ENCODE measurements at regions not wholly inside any gene's neighbourhood (a gene's known extent, or its start where the extent isn't known, plus 50 kb on each side); places are given as distances from the start of the nearest gene placed in this dataset.

DNA sequence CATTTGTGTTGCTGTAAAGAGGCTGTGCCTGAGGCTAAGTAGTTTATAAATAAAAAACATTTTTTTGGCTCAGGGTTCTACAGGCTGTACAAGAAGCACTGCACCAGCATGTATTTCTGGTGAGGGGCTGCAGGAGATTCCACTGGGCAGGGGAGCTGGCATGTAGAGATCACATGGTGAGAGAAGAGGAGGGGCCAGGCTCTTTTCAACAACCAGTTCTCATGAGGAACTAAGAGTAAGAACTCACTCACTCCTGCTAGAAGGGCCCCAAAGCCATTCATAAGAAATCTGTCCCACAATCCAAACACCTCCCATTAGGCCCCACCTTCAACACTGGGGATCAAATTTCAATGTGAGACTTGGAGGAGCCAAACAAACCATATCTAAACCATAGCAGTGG is 214.9 kb upstream of the LMCD1 start:
- Histone ChIP-seq H4K8ac (ENCODE audit: low read depth in 2 of 2, low read length in 2 of 2) (no peak overlapping the region), H3K9me1 (ENCODE audit: insufficient read depth, low read length) (no peaks in the 10 kb centered on the region), H3K4ac (ENCODE audit: low read depth, low read length) (no peak overlapping the region), H2AK5ac (ENCODE audit: low read depth, low read length) (no peak overlapping the region), H2BK20ac (ENCODE audit: low read depth, low read length) (no peak overlapping the region), H3K9me3 (ENCODE audit: control insufficient read depth, insufficient read depth, low read length) (no peaks in the 10 kb centered on the region), H3K23ac (ENCODE audit: low read depth, low read length) (no peak overlapping the region), H4K20me1 (ENCODE audit: insufficient read depth, low read length) (no peaks in the 10 kb centered on the region), H2BK120ac (ENCODE audit: low read depth, low read length) (no peak overlapping the region), H3K79me1 (ENCODE audit: low read depth in 1 of 2, low read length in 2 of 2) (no peaks in the 10 kb centered on the region), H3K9ac (ENCODE audit: low read depth, low read length) (no peak overlapping the region), H3K27ac (ENCODE audit: insufficient read depth, low read length) (no peak overlapping the region), H3K4me2 (ENCODE audit: low read depth, low read length) (no peak overlapping the region), H3K18ac (ENCODE audit: low read depth, low read length) (no peak overlapping the region), H3K14ac (replicated peaks; ENCODE audit: low read depth, low read length) (no peak overlapping the region), H2BK5ac (ENCODE audit: low read depth, low read length, poor library complexity, severe bottlenecking) (no peak overlapping the region), H4K5ac (ENCODE audit: low read depth, low read length) (no peak overlapping the region), H3K4me1 (ENCODE audit: control insufficient read depth, insufficient read depth, low read length) (no peaks in the 10 kb centered on the region), H3K4me3 (ENCODE audit: insufficient read depth, low read depth, low read length) (no peak overlapping the region), H3K27me3 (ENCODE audit: control insufficient read depth, insufficient read depth, low read length) (no peaks in the 10 kb centered on the region), H2AFZ (replicated peaks; ENCODE audit: low read length, poor library complexity) (no peak overlapping the region), H3K36me3 (ENCODE audit: control insufficient read depth, insufficient read depth, low read length) (no peaks in the 10 kb centered on the region), H2BK15ac (ENCODE audit: low read depth, low read length) (no peak overlapping the region), H4K91ac (ENCODE audit: insufficient read depth, low read depth, low read length) (no peak overlapping the region), H3K56ac (ENCODE audit: extremely low read depth, insufficient read depth, low read length) (no peak overlapping the region), H2AK9ac (replicated peaks; ENCODE audit: low read depth, low read length, poor library complexity) (no peak overlapping the region)
- TF ChIP-seq, protein P1, sequence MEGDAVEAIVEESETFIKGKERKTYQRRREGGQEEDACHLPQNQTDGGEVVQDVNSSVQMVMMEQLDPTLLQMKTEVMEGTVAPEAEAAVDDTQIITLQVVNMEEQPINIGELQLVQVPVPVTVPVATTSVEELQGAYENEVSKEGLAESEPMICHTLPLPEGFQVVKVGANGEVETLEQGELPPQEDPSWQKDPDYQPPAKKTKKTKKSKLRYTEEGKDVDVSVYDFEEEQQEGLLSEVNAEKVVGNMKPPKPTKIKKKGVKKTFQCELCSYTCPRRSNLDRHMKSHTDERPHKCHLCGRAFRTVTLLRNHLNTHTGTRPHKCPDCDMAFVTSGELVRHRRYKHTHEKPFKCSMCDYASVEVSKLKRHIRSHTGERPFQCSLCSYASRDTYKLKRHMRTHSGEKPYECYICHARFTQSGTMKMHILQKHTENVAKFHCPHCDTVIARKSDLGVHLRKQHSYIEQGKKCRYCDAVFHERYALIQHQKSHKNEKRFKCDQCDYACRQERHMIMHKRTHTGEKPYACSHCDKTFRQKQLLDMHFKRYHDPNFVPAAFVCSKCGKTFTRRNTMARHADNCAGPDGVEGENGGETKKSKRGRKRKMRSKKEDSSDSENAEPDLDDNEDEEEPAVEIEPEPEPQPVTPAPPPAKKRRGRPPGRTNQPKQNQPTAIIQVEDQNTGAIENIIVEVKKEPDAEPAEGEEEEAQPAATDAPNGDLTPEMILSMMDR (conservative IDR thresholded peaks at IDR 0.05; ENCODE audit: low read depth, low read length), result no peak
- TF ChIP-seq BHLHE40 (IDR thresholded peaks at IDR 0.05; ENCODE audit: low read depth, low read length) (no peak), RFX5 (IDR thresholded peaks at IDR 0.05; ENCODE audit: low read depth, low read length) (no peak), RCOR1 (IDR thresholded peaks at IDR 0.05; ENCODE audit: insufficient replicate concordance, low read length) (no peak), MAZ (IDR thresholded peaks at IDR 0.05; ENCODE audit: borderline replicate concordance, low read depth, low read length) (no peak), FOS (IDR thresholded peaks at IDR 0.05; ENCODE audit: low read depth, low read length) (no peak), RAD21 (IDR thresholded peaks at IDR 0.05; ENCODE audit: low read length) (no peak)
- TF ChIP-seq, protein P2, sequence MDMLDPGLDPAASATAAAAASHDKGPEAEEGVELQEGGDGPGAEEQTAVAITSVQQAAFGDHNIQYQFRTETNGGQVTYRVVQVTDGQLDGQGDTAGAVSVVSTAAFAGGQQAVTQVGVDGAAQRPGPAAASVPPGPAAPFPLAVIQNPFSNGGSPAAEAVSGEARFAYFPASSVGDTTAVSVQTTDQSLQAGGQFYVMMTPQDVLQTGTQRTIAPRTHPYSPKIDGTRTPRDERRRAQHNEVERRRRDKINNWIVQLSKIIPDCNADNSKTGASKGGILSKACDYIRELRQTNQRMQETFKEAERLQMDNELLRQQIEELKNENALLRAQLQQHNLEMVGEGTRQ (IDR thresholded peaks at IDR 0.05; ENCODE audit: low read depth, low read length), result no peak
- in situ Hi-C loops (cut with MboI; ENCODE audit: low sequenced_read_pairs), result no loop called here
- no peak for DNase-seq
- no peak for ATAC-seq (ENCODE audit: low read depth)
- no TSS peak for BruUV-seq (replicated peaks)
- dilution Hi-C loops (cut with HindIII; ENCODE audit: low sequenced_read_pairs, unreplicated experiment), result no loop called here
- POLR2A ChIA-PET (ENCODE audit: unreplicated experiment), result no interaction called here
- CTCF ChIA-PET, result no interaction called here
- intact Hi-C loops (cut with micrococcal nuclease), result no loop called here

All from IMR-90 (cell line).